Epithelial cell of proximal tubule (primary cell): ENCODE measurements at regions not wholly inside any gene's neighbourhood (a gene's known extent, or its start where the extent isn't known, plus 50 kb on each side); places are given as distances from the start of the nearest gene placed in this dataset.

ENCODE experiments used
- DNase-seq: peaks from one replicate; pipeline ENCODE4 v3.0.0-alpha.2; 2011; ENCODE audit warnings: low read depth
- H3K4me3 ChIP-seq: 2 replicates; pipeline ENCODE4 v1.5.1; 2011; ENCODE audit warnings: low read depth, mild to moderate bottlenecking, low read length
- TF ChIP-seq, protein P1 (sequence below): conservative IDR thresholded peaks from 2 replicates; pipeline ENCODE4 v1.5.1; 2012; ENCODE audit warnings: low read depth, mild to moderate bottlenecking, low read length

DNA sequence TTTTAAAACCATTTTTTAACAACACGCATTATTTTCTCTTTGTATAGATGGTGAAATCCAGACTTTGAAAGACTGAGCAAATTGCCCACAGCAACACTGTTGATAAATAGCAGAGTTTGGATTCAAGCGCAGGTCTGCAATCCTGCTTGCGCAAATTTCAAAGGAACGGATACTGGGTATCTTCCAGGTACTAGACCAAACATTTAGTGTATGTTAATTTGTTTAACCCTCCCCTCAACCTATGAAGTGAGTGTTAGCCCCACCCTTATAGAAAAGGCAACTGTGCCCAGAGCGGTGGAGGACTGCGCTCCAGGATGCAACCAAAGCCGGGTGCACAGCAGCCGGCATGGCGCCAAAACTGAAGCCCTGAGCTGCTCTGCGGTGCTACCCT is 103.8 kb downstream of the CPN2 start:
- TF ChIP-seq, protein P1, sequence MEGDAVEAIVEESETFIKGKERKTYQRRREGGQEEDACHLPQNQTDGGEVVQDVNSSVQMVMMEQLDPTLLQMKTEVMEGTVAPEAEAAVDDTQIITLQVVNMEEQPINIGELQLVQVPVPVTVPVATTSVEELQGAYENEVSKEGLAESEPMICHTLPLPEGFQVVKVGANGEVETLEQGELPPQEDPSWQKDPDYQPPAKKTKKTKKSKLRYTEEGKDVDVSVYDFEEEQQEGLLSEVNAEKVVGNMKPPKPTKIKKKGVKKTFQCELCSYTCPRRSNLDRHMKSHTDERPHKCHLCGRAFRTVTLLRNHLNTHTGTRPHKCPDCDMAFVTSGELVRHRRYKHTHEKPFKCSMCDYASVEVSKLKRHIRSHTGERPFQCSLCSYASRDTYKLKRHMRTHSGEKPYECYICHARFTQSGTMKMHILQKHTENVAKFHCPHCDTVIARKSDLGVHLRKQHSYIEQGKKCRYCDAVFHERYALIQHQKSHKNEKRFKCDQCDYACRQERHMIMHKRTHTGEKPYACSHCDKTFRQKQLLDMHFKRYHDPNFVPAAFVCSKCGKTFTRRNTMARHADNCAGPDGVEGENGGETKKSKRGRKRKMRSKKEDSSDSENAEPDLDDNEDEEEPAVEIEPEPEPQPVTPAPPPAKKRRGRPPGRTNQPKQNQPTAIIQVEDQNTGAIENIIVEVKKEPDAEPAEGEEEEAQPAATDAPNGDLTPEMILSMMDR = no peak
- DNase-seq = no peak
- H3K4me3 ChIP-seq = no peak overlapping the region

DNA sequence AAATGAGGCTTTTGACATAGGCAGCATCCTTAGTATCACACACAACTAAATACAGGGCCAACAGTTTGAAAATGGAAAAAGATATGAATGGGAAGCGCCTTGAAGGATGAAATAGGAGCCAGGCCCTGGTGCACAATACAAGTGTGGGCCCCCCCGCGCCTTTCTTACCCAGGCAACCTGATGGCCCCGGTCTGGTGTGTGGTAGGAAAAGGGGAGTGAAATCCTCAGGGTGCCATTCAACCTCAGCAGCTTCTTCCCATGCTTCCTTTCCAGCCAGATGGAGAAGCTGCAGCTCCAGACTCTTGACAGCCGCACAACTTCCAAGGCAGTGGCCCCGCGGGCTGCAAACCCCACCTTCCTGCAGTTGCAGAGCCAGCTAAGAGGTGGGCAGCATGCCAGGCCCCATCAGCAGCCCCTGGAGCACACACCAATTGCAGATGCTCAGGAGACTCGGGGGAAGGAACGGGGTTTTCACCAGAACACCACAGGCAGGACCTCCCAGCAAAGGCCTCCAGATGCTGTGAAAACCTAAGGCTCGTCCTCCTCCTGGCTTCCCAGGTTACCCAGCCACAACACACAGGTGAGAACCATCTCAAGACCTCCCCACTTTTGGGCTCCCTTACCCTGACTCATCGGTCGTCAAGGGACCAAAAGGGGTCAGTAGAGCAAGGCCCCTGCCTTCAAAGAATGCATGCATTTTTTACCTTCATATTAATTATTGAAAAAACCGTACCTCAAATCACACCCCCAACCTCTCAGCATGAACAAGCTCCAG is 101.6 kb downstream of the CPN2 start:
- TF ChIP-seq, protein P1 = no peak
- no peak overlapping the region for H3K4me3 ChIP-seq

DNA sequence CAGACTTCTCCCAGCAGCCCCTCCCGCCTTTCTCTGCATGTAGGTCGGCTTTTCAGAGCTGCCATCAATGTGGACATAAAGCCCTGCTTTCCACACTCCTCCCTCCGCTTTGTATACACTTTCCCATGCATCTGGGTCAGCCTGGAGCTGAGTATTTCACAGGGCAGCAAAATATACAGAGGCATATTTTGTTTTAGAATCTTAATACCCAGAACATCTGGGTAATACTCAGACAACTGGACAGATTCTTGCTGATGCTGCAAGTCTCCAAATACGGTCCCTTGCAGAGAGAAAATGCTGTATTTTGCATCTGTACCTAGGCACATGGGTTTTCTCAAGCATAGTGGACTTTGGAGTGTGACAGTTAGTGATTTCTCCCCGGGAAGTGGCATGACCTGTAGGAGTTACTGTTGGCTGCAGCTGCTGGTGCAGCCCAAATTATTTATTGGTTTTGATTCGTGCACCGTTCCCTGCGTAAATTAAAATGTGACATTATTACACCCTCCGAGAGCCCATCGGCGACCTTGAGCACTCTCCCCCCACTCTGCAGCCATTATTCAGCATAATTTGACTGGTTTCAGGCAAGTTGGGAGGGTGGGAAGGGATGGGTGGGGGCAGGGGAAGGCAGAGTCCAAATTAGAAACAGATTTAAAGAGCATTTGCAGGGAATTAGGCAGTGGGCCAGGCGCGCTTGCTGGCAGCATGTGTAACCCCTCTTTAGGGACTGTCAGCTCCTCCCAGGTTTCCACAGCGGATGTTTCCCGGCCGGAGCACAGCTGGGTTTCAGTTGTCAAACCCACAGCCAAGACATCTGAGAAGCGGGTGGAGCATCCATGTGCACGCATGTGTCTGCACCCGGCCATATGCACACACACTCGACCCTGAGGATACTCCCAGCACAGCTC is 100.8 kb downstream of the CPN2 start:
- H3K4me3 ChIP-seq = no peak overlapping the region
- TF ChIP-seq, protein P1 = no peak
- no peak for DNase-seq

More for the DNA sequence above, 101.6 kb downstream of the CPN2 start:
- no peak for DNase-seq

DNA sequence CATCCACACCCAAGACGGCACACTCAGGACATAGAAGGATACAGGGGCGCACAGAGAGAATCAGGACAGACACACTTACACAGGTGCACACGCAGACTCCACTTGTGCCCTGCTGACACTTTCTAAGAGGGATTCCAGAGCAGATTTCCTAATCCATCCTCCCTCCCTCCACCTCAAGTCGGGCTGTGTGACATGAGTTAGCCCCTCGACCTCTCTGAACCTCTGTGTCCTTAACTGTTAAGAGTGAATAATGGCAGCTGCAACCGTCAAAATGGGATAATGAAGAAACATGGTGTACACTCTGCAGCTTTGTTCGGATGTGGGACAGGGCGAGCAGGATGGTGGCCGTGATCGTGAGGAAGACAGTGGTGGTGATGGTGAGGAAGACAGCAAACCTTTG is 100.1 kb downstream of the CPN2 start:
- DNase-seq = no peak
- no peak overlapping the region for H3K4me3 ChIP-seq
- TF ChIP-seq, protein P1 = no peak

DNA sequence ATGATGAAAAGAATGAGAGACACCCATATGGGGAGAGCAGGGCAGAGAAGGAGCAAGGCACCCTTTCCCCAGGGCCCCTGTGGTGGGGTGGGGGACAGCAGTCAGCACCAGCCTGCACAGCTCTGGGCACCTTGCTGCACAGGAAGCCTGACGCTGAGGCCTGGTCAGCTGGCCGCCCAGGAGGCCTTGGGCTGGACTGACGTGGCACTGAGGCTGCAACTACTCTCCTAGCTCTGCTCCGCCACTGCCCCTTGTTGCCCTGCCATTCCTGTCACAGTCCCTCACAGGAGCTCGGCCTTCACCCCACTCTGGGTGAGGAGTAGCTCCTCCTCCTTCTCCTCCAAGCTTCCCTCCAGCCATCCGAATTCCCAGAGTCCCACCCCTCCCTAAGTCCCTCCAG is 99.7 kb downstream of the CPN2 start:
- TF ChIP-seq, protein P1 = no peak
- no peak for DNase-seq
- H3K4me3 ChIP-seq = no peak overlapping the region

DNA sequence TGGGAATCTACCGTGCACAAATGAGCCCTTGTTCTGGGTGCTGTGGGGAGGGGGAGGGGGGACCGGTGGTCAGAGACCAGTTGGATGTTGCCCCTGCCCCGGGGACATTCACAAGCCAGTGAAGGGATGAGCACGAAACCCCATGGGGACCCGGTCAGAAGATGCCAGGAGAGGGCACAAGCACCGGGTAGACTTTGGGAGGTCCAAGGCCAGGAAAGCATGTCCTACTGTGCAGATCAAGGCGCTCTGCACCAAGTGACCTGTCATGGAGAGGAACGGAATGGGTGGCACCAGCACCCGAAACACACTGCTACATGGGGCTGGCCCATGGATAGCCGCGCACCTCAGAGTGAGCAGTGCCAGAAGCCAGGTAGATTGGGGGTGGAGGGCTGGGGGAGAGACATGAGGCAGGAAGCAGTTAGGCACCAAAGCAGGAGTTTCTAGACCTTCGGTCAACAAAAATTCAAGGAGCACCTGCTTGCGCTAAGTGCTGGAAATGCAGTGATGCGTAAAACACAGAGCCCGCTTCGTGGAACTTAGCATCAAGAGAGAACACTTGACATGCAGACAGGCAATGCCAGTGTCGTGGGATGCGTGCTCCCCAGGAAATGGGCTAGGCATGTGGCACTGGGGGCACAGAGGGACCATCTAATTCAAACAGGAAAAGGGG is 99.1 kb downstream of the CPN2 start:
- no peak for DNase-seq
- H3K4me3 ChIP-seq = no peak overlapping the region
- TF ChIP-seq, protein P1 = no peak
